ENCODE measurements at regions not wholly inside any gene's neighbourhood (a gene's known extent, or its start where the extent isn't known, plus 50 kb on each side); places are given as distances from the start of the nearest gene placed in this dataset.

DNA sequence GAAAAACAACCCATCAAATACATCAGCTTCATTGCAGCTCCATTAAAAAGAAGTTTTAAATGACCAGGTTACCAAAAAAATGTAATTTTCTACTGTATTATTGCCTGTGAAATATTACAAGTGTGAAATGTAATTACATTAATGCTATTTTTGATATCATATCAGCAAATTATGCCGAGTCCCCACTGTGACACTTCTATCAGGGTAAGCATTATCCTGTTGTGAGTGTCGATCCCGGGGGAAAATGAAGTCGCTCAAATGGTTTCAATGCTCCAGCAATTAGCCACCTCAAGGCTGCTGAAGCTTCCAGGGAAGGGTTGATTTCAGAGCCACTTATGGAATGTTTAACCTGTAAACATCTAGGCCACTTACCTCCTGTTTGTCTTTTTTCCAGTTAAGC is 70.4 kb downstream of the RCN1 start:
- no peak for TF ChIP-seq POLR2A (IDR thresholded peaks at IDR 0.05; ENCODE audit: low read depth, low read length)
- no peak for DNase-seq (ENCODE audit: insufficient read length, low spot score)
- FAIRE-seq, result no peak

- FAIRE-seq, result no peak
- no peak for TF ChIP-seq POLR2A (IDR thresholded peaks at IDR 0.05; ENCODE audit: low read depth, low read length)
These were observed 71.5 kb downstream of the RCN1 start for GRCh38 chr11:32162351-32162750.

GRCh38 chr11:32162906-32163305 is 72.0 kb downstream of the RCN1 start:
- no peak for TF ChIP-seq POLR2A (IDR thresholded peaks at IDR 0.05; ENCODE audit: low read depth, low read length)
- no peak for FAIRE-seq
- no peak for DNase-seq (ENCODE audit: insufficient read length, low spot score)

More at GRCh38 chr11:32162351-32162750, 71.5 kb downstream of the RCN1 start:
- no peak for DNase-seq (ENCODE audit: insufficient read length, low spot score)

GRCh38 chr11:32163557-32163956 is 72.7 kb downstream of the RCN1 start:
- TF ChIP-seq POLR2A (IDR thresholded peaks at IDR 0.05; ENCODE audit: low read depth, low read length), result no peak
- DNase-seq (ENCODE audit: insufficient read length, low spot score) (no peak), FAIRE-seq (no peak)

DNA sequence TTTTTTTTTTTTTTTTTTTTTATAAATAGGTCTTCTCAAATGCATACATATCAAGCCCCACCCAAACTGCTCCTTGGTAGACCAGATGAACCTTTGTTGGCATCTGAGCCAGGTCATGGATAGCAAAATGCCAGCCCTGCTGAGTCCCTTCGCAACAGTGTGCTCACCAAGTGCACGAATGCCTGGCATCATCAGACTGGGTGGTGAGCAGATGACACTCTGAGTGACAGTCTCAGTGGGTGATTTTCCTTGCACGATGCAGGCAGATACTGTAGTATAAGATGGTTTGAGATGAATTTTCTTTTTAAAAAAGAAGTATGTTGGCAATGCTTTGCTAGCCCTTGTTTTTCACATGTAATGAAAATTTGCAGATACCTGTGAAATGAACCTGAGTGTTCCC is 74.0 kb downstream of the RCN1 start:
- TF ChIP-seq POLR2A (IDR thresholded peaks at IDR 0.05; ENCODE audit: low read depth, low read length), result no peak
- FAIRE-seq, result no peak
- DNase-seq (ENCODE audit: insufficient read length, low spot score), result no peak

DNA sequence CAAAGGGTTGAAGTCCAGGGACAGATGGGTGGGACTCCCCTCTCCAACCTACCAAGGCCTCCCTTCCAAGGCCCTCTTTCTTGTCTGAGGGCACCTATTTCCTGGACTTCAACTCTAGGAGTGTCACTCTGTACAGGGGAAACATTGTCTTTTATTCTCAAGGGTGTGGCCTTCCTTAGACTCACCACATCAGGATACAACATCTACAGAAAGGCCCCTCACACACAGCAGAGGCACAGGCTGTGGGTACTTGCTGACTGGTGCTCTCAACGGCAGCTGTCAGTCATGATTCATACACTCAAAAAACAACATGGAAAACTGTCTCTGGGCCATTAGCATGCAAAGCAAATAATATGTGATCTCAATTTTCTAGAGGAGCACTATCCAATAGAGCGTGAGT is 78.0 kb downstream of the RCN1 start:
- no peak for TF ChIP-seq POLR2A (IDR thresholded peaks at IDR 0.05; ENCODE audit: low read depth, low read length)
- DNase-seq (ENCODE audit: insufficient read length, low spot score), result no peak
- FAIRE-seq, result no peak

GRCh38 chr11:32171445-32171844 is 80.6 kb downstream of the RCN1 start:
- no peak for TF ChIP-seq POLR2A (IDR thresholded peaks at IDR 0.05; ENCODE audit: low read depth, low read length)
- DNase-seq (ENCODE audit: insufficient read length, low spot score) (no peak), FAIRE-seq (no peak)

DNA sequence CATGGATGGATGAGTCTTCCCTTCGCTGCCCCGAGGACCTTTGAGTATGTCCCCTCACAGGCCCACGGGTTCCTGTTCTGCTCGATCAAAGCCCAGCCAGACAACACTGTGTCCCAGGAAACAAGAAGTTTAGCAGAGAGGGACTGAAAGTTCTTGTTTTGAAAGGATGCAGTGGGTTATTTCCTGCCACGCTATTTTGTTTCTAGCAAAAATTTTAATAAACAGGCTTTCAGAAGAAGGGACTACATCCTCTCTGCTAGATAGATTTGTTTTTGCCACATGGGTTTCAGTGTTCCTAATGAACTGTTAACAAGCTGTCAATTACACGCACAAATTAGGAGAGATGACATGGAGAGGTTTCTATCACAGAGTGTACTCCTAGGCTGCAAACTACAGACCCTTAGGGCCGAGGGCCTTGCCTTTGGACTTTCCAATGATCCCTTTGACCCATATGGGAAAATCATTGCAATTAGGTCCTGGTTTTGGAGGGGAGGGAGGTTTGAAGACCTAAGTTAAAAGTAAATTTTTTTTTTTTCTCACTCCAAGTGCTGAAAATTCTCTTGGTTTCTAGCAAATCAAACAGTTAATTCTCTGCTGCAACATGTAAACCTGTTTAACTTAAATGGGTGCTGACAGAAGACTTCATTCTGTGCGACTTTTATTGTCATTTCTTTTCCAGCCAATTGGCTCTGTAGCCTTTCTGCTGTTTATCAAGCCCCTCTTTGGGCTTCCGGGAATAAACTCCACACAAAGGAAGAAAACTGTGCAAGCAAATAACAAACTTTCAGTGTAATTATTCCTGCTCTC is 81.4 kb downstream of the RCN1 start:
- DNase-seq (ENCODE audit: insufficient read length, low spot score) (no peak), FAIRE-seq (no peak)
- no peak for TF ChIP-seq POLR2A (IDR thresholded peaks at IDR 0.05; ENCODE audit: low read depth, low read length)

GRCh38 chr11:32172848-32173834 is 82.3 kb downstream of the RCN1 start:
- peak; percentile 54 for DNase-seq (ENCODE audit: insufficient read length, low spot score)

DNA sequence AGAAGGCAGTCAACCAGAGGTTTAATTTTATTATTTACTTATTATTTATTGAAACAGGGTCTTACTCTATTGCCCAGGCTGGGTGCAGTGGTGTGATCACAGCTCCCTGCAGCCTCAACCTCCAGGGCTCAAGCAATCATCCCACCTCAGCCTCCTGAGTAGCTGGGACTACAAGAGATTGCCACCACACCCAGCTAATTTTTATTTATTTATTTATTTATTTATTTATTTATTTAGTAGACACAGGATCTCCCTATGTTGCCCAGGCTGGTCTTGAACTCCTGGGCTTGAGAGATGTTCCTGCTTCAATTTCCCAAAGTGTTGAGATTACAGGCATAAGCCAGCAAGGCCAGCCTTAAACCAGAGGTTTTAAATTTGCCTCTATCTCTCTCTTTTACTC is 83.1 kb downstream of the RCN1 start:
- DNase-seq (ENCODE audit: insufficient read length, low spot score) (no peak), FAIRE-seq (no peak)
- no peak for TF ChIP-seq POLR2A (IDR thresholded peaks at IDR 0.05; ENCODE audit: low read depth, low read length)

More at GRCh38 chr11:32172848-32173834, 82.3 kb downstream of the RCN1 start:
- TF ChIP-seq POLR2A (IDR thresholded peaks at IDR 0.05; ENCODE audit: low read depth, low read length), result no peak
- FAIRE-seq, result no peak

DNA sequence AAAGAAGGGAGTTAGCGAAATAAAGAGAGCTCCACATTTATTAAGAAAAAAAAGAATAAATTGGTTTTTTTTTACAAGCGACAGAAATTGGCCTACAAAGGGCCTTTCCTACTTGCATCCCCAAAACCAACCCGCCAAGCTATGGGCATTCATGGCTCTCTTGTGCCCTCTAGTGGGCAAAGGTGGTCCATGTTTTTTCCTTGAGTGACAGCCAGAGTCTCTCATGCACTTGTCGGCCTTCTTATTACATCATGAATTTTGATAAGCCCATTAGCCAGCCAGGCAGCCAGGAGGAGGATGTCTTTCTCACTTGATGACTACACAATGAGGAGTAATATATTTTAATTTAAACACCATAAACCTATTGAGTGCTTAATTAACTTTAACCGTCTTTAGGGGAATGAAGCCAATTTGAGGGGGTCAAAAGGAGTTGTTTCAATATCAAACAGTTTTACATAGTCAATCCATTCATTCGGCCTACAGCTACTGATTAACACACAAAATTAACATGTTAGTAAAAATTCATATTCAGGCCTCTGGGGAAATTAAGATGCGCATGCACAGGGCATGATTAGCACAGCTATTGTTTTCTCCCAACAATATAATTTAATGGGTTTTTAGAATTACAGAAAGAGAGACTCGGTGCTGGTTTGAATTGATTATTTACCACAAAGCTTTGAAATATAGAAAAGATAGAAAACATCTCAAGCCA is 85.5 kb downstream of the RCN1 start:
- DNase-seq (ENCODE audit: insufficient read length, low spot score) (peak; percentile 59), FAIRE-seq (no peak)

DNA sequence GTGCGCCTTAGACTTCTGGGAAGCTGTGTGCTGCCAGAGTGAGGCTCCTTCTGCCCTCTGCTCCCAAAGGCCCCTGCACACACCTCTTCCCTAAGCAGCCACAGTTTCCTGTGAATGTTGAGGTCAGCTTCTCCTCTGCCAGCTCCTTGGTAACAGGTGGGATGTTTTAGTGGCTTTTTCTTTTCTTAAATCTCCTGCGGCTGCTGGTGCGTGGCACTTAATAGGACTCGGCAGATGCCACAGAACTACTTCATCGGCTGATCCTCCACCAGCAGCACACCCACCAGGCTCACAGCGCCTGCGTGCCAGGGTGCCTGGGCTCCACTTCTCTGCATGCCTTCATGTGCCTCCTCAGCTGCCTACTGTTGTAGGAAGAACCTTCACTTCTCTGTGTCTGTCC is 87.8 kb downstream of the RCN1 start:
- no peak for FAIRE-seq
- DNase-seq (ENCODE audit: insufficient read length, low spot score), result no peak
- TF ChIP-seq POLR2A (IDR thresholded peaks at IDR 0.05; ENCODE audit: low read depth, low read length), result no peak

More for the DNA sequence above, 85.5 kb downstream of the RCN1 start:
- TF ChIP-seq POLR2A (IDR thresholded peaks at IDR 0.05; ENCODE audit: low read depth, low read length), result no peak

DNA sequence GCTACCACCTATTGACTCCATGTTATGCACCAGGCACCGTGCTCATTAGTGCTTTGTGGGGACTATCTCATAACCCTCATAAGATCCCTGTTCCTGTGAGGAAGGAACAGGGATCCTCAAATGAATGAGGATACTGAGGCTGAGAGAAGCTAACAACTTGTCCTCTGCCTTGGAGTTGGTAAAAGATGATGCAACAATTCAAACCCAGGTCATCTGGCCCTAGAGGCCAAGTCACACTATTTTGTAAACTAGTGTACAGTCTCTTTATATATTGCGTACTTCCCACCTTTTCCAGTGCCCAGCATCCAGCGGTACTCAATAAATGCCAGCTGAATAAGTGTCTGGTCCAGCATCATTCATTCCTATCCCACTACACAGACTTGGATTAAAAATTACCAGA is 92.6 kb downstream of the RCN1 start:
- TF ChIP-seq POLR2A (IDR thresholded peaks at IDR 0.05; ENCODE audit: low read depth, low read length), result no peak
- FAIRE-seq (no peak), DNase-seq (ENCODE audit: insufficient read length, low spot score) (no peak)
